ENCODE measurements at regions not wholly inside any gene's neighbourhood (a gene's known extent, or its start where the extent isn't known, plus 50 kb on each side); places are given as distances from the start of the nearest gene placed in this dataset.

- no peak overlapping the region for H3K4me3 ChIP-seq (replicated peaks; ENCODE audit: low read depth, low read length)
- TF ChIP-seq, protein P1, sequence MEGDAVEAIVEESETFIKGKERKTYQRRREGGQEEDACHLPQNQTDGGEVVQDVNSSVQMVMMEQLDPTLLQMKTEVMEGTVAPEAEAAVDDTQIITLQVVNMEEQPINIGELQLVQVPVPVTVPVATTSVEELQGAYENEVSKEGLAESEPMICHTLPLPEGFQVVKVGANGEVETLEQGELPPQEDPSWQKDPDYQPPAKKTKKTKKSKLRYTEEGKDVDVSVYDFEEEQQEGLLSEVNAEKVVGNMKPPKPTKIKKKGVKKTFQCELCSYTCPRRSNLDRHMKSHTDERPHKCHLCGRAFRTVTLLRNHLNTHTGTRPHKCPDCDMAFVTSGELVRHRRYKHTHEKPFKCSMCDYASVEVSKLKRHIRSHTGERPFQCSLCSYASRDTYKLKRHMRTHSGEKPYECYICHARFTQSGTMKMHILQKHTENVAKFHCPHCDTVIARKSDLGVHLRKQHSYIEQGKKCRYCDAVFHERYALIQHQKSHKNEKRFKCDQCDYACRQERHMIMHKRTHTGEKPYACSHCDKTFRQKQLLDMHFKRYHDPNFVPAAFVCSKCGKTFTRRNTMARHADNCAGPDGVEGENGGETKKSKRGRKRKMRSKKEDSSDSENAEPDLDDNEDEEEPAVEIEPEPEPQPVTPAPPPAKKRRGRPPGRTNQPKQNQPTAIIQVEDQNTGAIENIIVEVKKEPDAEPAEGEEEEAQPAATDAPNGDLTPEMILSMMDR (IDR thresholded peaks at IDR 0.05; ENCODE audit: low read depth, low read length, missing control alignments), result no peak
- DNase-seq (ENCODE audit: extremely low read depth, low read depth), result no peak
Measured at GRCh38 chr2:129252781-129253460, 726.5 kb upstream of the RAB6C start.

DNA sequence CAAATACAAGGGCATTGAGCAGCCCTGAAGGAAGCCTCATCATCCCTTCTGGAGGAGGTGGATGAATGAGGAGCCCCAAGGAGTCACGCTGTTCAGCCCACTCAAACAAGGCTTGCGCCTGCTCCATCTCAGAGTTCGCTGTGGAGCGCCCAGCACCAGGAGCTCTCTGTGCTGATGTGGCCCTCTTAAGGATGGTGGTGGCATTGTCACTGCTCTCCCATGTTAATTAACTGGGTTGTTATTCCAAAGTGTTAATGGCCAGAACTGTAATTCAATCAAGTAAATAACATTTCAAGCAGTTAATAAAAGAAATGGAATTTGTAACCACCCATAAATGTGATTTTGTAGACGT, 726.0 kb upstream of the RAB6C start:
- H3K4me3 ChIP-seq (replicated peaks; ENCODE audit: low read depth, low read length), result no peak overlapping the region
- TF ChIP-seq, protein P1 (IDR thresholded peaks at IDR 0.05; ENCODE audit: low read depth, low read length, missing control alignments), result no peak
- no peak for DNase-seq (ENCODE audit: extremely low read depth, low read depth)

GRCh38 chr2:129254718-129255117, 724.7 kb upstream of the RAB6C start:
- DNase-seq (ENCODE audit: extremely low read depth, low read depth), result no peak
- no peak overlapping the region for H3K4me3 ChIP-seq (replicated peaks; ENCODE audit: low read depth, low read length)
- TF ChIP-seq, protein P1 (IDR thresholded peaks at IDR 0.05; ENCODE audit: low read depth, low read length, missing control alignments), result no peak

DNA sequence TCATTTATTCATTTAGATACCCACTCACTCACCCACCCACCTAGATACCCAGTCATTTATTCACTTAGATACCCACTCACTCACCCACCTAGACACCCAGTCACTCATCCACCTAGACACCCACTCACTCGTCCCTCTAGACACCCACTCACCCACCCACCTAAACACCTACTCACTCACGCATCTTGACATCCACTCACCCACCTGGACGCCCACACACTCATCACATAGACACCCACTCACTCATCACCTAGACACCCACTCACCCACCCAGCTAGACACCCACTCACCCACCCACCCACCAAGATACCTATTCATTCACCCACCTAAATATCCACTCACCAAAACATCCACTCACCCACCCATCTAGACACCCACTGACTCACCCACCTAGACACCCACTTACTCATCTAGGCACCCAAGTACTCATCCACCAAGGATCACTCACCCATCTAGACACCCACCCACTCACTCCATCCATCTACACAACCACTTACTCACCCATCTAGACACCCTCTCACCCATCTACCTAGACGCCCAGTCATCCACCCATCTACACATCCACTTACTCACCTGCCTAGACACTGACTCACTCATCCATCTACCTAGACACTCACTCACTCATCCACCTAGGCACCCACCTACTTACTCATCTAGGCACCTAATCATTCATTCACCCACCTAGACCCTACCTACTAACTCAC, 723.7 kb upstream of the RAB6C start:
- DNase-seq (ENCODE audit: extremely low read depth, low read depth), result no peak
- TF ChIP-seq, protein P1 (IDR thresholded peaks at IDR 0.05; ENCODE audit: low read depth, low read length, missing control alignments), result no peak
- no peak overlapping the region for H3K4me3 ChIP-seq (replicated peaks; ENCODE audit: low read depth, low read length)

- H3K4me3 ChIP-seq (replicated peaks; ENCODE audit: low read depth, low read length), result no peak overlapping the region
- TF ChIP-seq, protein P1 (IDR thresholded peaks at IDR 0.05; ENCODE audit: low read depth, low read length, missing control alignments), result no peak
- DNase-seq (ENCODE audit: extremely low read depth, low read depth), result no peak
Measured at GRCh38 chr2:129256642-129257041, 722.8 kb upstream of the RAB6C start.

DNA sequence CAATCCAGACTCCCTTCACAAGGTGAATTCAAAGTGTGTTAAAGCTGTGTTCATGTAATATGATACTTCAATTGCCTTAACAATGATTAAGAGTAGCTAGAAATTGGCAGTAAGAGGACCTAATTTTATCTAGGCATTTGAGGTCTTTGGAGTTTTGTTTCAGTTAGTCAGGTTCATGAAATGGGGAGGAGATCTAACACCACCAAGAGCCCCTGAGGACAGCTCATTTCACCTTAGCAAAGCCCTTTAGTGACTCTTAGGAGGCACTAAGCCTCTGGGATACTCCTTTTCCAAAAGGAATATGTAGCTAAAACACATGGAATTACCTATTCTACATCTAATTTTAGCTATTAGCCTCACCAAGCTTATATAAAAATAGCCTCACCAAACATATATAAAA, 716.5 kb upstream of the RAB6C start:
- DNase-seq (ENCODE audit: extremely low read depth, low read depth), result no peak
- TF ChIP-seq, protein P1 (IDR thresholded peaks at IDR 0.05; ENCODE audit: low read depth, low read length, missing control alignments), result no peak
- no peak overlapping the region for H3K4me3 ChIP-seq (replicated peaks; ENCODE audit: low read depth, low read length)
